ENCODE measurements at regions not wholly inside any gene's neighbourhood (a gene's known extent, or its start where the extent isn't known, plus 50 kb on each side); places are given as distances from the start of the nearest gene placed in this dataset.

DNA sequence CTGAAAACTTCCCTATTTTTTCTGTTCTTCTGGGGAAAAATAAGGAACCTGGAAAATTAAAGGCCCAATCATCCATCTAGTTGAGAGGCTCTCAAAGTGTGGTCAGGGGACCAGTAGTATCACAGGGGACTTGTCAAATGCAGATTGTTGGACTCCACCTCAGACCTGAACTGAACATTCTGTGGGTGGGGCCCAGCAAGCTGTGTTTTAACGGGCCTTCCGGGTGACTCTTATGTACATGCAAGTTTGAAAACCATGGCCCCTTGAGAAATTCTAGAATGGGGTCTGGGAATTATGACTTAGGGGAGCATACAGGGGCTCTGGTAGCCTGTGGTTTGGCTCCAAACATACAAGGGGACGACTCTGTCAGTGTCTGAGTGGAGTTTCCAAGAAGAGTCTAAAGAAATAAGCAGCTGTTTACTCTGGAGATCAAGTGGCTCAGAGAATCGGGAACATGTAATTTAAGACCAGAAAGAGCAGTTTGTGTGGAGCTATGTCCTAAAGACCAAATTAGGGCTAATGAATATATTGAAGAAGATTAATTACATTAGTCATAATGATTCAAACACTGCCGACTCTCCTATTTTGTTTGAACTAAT lies 177.4 kb downstream of the SLC28A3 start:
- H3K27me3 ChIP-seq (ENCODE audit: insufficient read depth), result no peaks in the 10 kb centered on the region
- H4K20me1 ChIP-seq (ENCODE audit: insufficient read depth), result no peaks in the 10 kb centered on the region
- POLR2A ChIA-PET, result no interaction called here
- H3K9me3 ChIP-seq, result no peaks in the 10 kb centered on the region
- no peak overlapping the region for H3K4me3 ChIP-seq (ENCODE audit: low read depth in 2 of 2, low read length in 1 of 2)
- H3K9ac ChIP-seq, result no peak overlapping the region
- TF ChIP-seq EP300 (IDR thresholded peaks at IDR 0.05; ENCODE audit: borderline replicate concordance in 1 of 2, low read depth in 1 of 2, low read length in 1 of 2), result no peak
- TF ChIP-seq RAD21 (IDR thresholded peaks at IDR 0.05; ENCODE audit: low read length), result no peak
- no peak for TF ChIP-seq FOXM1 (IDR thresholded peaks at IDR 0.05; ENCODE audit: low read depth)
- TF ChIP-seq, protein P1, sequence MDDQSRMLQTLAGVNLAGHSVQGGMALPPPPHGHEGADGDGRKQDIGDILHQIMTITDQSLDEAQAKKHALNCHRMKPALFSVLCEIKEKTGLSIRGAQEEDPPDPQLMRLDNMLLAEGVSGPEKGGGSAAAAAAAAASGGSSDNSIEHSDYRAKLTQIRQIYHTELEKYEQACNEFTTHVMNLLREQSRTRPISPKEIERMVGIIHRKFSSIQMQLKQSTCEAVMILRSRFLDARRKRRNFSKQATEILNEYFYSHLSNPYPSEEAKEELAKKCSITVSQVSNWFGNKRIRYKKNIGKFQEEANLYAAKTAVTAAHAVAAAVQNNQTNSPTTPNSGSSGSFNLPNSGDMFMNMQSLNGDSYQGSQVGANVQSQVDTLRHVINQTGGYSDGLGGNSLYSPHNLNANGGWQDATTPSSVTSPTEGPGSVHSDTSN (IDR thresholded peaks at IDR 0.05), result no peak
- TF ChIP-seq, protein P2, sequence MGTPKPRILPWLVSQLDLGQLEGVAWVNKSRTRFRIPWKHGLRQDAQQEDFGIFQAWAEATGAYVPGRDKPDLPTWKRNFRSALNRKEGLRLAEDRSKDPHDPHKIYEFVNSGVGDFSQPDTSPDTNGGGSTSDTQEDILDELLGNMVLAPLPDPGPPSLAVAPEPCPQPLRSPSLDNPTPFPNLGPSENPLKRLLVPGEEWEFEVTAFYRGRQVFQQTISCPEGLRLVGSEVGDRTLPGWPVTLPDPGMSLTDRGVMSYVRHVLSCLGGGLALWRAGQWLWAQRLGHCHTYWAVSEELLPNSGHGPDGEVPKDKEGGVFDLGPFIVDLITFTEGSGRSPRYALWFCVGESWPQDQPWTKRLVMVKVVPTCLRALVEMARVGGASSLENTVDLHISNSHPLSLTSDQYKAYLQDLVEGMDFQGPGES (IDR thresholded peaks at IDR 0.05; ENCODE audit: low read depth, low read length), result no peak
- no peak for TF ChIP-seq NFIC (IDR thresholded peaks at IDR 0.05; ENCODE audit: borderline replicate concordance)
- H3K4me2 ChIP-seq, result no peak overlapping the region
- no peaks in the 10 kb centered on the region for H3F3A ChIP-seq (replicated peaks; ENCODE audit: insufficient read depth)
- no peaks in the 10 kb centered on the region for H3K79me2 ChIP-seq (ENCODE audit: insufficient read depth)
- no peak overlapping the region for H3K27ac ChIP-seq (ENCODE audit: low read depth in 2 of 2, low read length in 1 of 2)
- no peak for DNase-seq
- 85% methylated on average over 5 of the region's 5 CpGs for WGBS (ENCODE audit: low lambda C conversion rate)
- H3K4me1 ChIP-seq (ENCODE audit: control insufficient read depth in 1 of 2, insufficient read depth in 2 of 2, low read depth in 1 of 2, low read length in 1 of 2), result no peaks in the 10 kb centered on the region; a peak in 2 of 4 replicates
- no peak overlapping the region for H2AFZ ChIP-seq (ENCODE audit: low read depth)
- H3K9me2 ChIP-seq, result no peaks in the 10 kb centered on the region
- CTCF ChIA-PET, result interaction anchor here (1.6 to 4.7 kb wide), 2 partner anchors 10 to 98 kb away, joined by 4 to 45 read pairs; no protein-coding TSS in a partner anchor
- H3K36me3 ChIP-seq (replicated peaks in 1 of 2; ENCODE audit: control insufficient read depth in 1 of 2, insufficient read depth in 2 of 2, low read length in 1 of 2), result no peaks in the 10 kb centered on the region

DNA sequence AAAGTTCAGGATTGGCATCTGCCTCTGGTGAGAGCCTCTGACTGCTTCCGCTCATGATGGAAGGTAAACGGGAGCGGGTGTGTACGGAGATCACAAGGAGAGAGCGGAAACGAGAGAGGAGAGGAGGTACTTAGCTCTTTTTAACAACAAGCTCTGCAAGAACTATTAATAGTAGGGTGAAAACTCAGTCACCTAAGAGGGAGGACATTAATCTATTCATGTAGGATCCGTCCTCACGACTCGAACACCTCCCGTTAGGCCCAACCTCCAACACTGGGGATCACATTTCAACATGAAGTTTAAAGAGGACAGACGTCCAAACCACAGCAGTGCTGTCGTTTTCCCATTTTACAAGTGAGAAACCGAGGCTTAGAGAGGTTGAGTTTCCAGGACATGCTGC lies 173.7 kb downstream of the SLC28A3 start:
- Histone ChIP-seq H3K27ac (ENCODE audit: low read depth in 2 of 2, low read length in 1 of 2) (no peak overlapping the region), H3K36me3 (replicated peaks in 1 of 2; ENCODE audit: control insufficient read depth in 1 of 2, insufficient read depth in 2 of 2, low read length in 1 of 2) (no peaks in the 10 kb centered on the region), H4K20me1 (ENCODE audit: insufficient read depth) (no peaks in the 10 kb centered on the region), H3K9ac (no peak overlapping the region), H3K27me3 (ENCODE audit: insufficient read depth) (no peaks in the 10 kb centered on the region), H3F3A (replicated peaks; ENCODE audit: insufficient read depth) (peaks cover 24% of the 10 kb centered on the region), H3K4me2 (no peak overlapping the region), H2AFZ (ENCODE audit: low read depth) (no peak overlapping the region), H3K9me2 (no peaks in the 10 kb centered on the region), H3K4me3 (ENCODE audit: low read depth in 2 of 2, low read length in 1 of 2) (no peak overlapping the region), H3K4me1 (ENCODE audit: control insufficient read depth in 1 of 2, insufficient read depth in 2 of 2, low read depth in 1 of 2, low read length in 1 of 2) (peaks cover 10 to 21% of the 10 kb centered on the region in 2 experiments), H3K79me2 (ENCODE audit: insufficient read depth) (no peaks in the 10 kb centered on the region), H3K9me3 (no peaks in the 10 kb centered on the region)
- POLR2A ChIA-PET, result no interaction called here
- 84% methylated on average over 13 of the region's 13 CpGs for WGBS (ENCODE audit: low lambda C conversion rate)
- no peak for DNase-seq
- CTCF ChIA-PET, result no interaction called here
- TF ChIP-seq SIN3A (IDR thresholded peaks at IDR 0.05; ENCODE audit: borderline replicate concordance, low read depth, low read length) (no peak), RCOR1 (IDR thresholded peaks at IDR 0.05; ENCODE audit: low read length) (no peak), JUND (IDR thresholded peaks at IDR 0.05) (no peak), RXRA (IDR thresholded peaks at IDR 0.05; ENCODE audit: borderline replicate concordance, low read depth) (no peak), GATA2 (CRISPR knock-in tag; IDR thresholded peaks at IDR 0.05) (no peak)

All from SK-N-SH (cell line).